ENCODE measurements at regions not wholly inside any gene's neighbourhood (a gene's known extent, or its start where the extent isn't known, plus 50 kb on each side); places are given as distances from the start of the nearest gene placed in this dataset.
A peak's percentile ranks its signal among the peaks of the same experiment; 100 is the strongest.

- no peak for DNase-seq
Observed at GRCh38 chr3:67798412-67798811, 144.0 kb upstream of the SUCLG2 start.

GRCh38 chr3:67791620-67792019 lies 137.2 kb upstream of the SUCLG2 start:
- DNase-seq = no peak

DNA sequence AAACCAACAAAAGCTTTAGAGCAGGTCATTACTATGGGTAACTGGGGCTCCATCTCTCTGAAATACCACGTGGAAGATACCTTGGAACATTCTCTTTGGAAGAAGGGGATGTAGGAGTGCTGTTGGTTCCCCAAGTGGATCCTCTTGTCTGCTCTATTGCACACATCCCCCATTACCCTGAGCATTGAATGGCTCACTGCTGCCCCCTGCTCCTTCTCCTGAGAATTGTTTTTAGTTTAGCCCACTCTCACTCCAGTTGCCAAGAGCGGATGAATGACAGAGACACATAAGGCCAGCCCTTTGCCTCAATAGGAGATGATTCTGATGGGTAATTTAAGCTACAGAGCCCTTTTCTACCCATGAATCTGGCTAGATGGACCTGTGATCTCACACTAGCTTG lies 135.6 kb upstream of the SUCLG2 start:
- no peak for DNase-seq

- DNase-seq = no peak
Observed at GRCh38 chr3:67788396-67788795, 134.0 kb upstream of the SUCLG2 start.

DNA sequence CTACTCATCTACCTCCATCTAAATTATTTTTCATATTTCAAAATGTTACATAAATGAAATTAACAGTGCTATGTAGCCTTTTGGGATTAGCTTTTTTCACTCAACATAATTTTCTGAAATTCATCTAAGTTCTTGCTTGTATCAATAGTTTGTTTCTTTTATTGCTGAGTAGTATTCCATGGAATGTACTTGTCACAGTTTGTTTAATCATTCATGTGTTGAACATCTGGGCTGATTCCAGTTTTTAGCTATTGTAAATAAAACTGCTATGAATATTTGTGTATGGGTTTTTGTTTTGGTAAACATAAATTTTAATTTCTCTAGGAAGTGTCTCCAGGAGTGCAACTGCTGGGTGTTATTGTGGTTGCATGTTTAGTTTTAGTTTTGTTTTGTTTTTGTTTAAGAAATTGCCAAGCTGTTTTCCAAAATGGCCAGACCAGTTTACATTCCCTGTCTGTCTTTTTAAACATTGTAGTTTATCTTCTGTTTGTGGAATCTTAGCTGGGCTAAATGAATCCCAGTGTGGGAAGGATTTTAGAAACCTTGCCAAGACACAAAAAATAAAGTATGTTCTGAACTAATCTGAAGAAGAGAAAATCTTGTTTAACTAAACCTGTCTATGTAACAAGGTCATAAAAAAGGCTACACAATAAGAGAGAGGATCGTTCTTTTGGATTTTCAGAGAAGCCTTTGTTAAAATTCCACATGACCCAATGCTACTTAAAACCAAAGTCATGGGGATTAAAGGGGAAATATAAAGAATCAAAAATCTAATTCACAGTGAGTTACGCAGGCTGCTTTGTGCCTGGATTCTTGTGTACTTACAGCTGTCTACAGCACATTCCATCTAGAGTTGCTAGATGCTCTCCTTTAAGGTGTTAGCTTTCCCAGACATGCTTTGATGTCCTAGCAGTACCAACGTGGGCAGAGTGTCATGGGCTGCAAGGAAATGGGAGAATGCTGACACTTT lies 129.2 kb upstream of the SUCLG2 start:
- DNase-seq = no peak

- no peak for DNase-seq
Observed at GRCh38 chr3:67781871-67782270, 127.5 kb upstream of the SUCLG2 start.

DNA sequence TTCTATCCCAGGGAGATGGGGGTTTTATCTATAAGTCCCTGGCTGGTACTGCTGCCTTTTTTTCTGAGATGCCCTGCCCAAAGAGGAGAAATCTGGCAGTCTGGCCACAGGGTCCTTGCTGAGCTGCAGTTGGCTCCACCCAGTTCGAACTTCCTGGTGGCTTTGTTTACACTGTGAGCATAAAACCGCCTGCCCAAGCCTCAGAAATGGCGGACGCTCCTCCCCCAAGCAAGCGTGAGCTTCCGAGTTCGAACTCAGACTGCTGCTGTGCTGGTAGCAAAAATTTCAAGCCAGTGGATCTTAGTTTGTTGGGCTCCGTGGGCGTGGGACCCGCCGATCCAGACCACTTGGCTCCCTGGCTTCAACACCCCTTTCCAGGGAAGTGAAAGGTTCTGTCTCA lies 126.8 kb upstream of the SUCLG2 start:
- DNase-seq = no peak

DNA sequence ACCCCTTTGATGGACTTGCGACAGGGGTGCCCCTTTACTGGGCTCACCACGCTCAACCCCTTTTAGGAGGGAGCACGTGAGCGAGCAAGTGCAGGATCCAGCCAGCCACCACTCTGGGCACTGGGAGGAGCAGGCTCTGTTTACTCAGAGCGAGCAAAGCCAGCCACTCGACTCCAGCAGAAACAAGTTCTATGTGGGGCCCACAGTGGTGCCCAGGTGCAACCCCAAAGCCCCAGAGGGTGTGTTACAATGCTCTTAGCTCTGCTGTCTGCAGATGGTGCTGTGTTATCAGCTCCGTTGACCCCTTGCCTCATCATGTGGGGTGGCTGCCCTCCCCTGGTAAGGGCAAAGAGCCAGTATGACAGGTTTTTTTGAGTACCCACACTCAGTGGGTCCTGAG lies 120.3 kb upstream of the SUCLG2 start:
- no peak for DNase-seq

DNA sequence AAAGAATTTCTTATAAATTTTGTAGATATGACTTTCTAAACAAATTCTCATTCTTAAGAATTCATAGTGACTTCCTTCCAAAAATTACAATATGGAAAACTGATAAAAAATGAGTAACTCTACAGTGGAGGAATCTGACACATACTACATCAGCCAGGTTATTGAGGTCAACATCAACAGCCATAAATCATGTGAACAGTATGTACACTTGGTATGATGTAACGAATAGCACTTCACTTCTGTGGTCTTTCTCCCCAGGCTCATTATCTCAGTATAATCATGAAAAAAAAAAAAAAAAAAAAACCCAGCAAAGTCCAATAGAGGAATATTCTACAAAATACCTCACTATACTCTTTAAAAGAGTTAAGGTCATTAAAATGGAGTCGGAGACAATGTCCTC lies 111.2 kb upstream of the SUCLG2 start:
- no peak for DNase-seq

- DNase-seq = no peak
Observed at GRCh38 chr3:67745296-67745695, 90.9 kb upstream of the SUCLG2 start.

- DNase-seq = no peak
Observed at GRCh38 chr3:67744699-67745098, 90.3 kb upstream of the SUCLG2 start.

- DNase-seq = no peak
Observed at GRCh38 chr3:67739851-67740250, 85.4 kb upstream of the SUCLG2 start.

DNA sequence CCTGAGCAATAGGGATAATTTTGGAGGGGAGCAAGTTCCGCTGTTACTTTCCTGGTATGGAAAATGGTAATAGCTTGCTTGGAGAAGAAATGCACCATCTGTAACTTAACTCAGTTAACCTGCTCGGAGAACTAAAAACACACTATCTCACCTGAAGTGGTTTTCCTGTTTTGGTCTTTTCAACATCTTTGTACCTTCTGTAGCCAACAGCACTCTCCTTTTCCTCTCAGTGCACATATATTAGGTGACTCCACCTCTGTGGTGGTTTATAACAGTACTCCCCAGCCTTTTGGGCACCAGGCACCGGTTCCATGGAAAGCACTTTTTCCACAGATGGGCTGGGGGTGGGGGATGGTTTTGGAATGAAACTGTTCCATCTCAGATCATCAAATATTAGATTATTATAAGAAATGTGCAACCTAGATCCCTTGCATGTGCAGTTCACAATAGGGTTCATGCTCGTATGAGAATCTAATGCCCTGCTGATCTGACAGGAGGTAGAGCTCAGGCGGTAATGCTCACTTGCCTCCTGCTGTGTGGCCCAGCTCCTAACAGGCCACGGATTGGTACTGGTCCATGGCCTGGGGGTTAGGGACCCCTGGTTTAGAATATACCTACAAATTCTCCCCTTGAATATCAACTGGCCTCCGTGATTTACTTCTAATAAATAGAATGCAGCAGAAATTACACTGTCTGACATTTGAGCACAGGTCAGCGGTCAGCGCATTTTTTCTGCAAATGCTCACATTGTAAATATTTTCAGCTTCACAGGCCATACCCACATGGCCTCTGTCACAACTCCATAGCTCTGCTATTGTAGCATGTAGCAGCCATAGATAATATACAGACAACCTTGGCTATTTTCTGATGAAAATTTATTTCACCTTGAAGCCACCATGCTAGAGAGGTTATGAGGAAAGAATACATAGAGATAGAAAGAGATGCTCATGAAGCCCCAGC lies 83.8 kb upstream of the SUCLG2 start:
- no peak for DNase-seq

- DNase-seq = no peak
Observed at GRCh38 chr3:67737140-67737539, 82.7 kb upstream of the SUCLG2 start.

- DNase-seq = no peak
Observed at GRCh38 chr3:67733269-67733950, 79.0 kb upstream of the SUCLG2 start.

DNA sequence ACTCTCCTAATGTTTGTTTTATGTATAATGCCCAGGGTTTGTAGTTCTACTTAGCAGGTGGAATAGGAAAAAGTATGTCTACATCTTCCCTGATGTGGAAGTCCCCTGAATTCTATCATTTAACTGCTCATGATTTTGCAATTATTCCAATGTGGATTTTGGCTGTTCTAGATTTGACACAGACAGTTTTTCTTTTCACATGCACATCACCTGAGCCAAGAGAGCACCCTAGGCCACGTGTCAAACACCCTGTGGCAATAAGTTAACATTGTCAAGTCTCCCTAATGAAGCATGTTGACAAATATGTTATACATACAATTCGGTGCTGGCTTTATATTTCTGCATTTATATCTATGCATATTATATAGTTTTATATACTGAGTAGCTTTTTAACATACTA lies 70.0 kb upstream of the SUCLG2 start:
- no peak for DNase-seq

- no peak for DNase-seq
Observed at GRCh38 chr3:67723863-67724262, 69.5 kb upstream of the SUCLG2 start.

- DNase-seq = no peak
Observed at GRCh38 chr3:67719333-67719732, 64.9 kb upstream of the SUCLG2 start.

GRCh38 chr3:67715971-67716370 lies 61.6 kb upstream of the SUCLG2 start:
- peak in 1 of 2 donors; percentile 16 for DNase-seq

GRCh38 chr3:67713764-67714469 lies 59.5 kb upstream of the SUCLG2 start:
- DNase-seq = no peak

- DNase-seq = no peak
Observed at GRCh38 chr3:67712259-67712658, 57.8 kb upstream of the SUCLG2 start.

Measured in right lung (tissue), 2 donors.